ENCODE measurements at regions not wholly inside any gene's neighbourhood (a gene's known extent, or its start where the extent isn't known, plus 50 kb on each side); places are given as distances from the start of the nearest gene placed in this dataset.

DNA sequence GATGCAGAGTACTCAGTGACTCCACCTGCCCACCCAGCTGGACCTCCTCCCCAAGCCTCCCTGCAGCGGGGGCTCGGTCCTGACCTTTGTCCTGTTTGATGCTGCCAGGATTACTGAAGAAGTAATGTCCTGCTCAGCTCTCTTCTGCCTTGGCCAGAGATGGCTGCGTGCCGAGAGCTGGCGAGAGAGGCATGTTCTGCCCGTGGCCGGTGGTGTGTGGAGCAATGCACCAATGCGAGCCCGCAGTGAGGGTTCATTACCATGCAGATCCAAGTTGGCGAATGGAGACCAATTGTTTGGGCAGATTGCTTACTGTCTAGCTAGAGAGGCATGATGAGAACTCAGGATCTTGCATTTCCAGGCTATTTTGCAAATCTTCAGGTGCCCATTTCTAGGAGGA, 248.9 kb downstream of the ENGASE start:
- TF ChIP-seq MYBL2 (CRISPR knock-in tag; IDR thresholded peaks at IDR 0.05), result no peak
- TF ChIP-seq, protein P1, sequence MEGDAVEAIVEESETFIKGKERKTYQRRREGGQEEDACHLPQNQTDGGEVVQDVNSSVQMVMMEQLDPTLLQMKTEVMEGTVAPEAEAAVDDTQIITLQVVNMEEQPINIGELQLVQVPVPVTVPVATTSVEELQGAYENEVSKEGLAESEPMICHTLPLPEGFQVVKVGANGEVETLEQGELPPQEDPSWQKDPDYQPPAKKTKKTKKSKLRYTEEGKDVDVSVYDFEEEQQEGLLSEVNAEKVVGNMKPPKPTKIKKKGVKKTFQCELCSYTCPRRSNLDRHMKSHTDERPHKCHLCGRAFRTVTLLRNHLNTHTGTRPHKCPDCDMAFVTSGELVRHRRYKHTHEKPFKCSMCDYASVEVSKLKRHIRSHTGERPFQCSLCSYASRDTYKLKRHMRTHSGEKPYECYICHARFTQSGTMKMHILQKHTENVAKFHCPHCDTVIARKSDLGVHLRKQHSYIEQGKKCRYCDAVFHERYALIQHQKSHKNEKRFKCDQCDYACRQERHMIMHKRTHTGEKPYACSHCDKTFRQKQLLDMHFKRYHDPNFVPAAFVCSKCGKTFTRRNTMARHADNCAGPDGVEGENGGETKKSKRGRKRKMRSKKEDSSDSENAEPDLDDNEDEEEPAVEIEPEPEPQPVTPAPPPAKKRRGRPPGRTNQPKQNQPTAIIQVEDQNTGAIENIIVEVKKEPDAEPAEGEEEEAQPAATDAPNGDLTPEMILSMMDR (IDR thresholded peaks at IDR 0.05), result no peak
- TF ChIP-seq CBFB (CRISPR knock-in tag; IDR thresholded peaks at IDR 0.05; ENCODE audit: low read depth), result no peak
- no peak for TF ChIP-seq TEAD4 (CRISPR knock-in tag; IDR thresholded peaks at IDR 0.05)
- TF ChIP-seq, protein P2, sequence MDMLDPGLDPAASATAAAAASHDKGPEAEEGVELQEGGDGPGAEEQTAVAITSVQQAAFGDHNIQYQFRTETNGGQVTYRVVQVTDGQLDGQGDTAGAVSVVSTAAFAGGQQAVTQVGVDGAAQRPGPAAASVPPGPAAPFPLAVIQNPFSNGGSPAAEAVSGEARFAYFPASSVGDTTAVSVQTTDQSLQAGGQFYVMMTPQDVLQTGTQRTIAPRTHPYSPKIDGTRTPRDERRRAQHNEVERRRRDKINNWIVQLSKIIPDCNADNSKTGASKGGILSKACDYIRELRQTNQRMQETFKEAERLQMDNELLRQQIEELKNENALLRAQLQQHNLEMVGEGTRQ (CRISPR knock-in tag; IDR thresholded peaks at IDR 0.05), result no peak

Data from WTC11 (cell line).